ENCODE measurements at regions not wholly inside any gene's neighbourhood (a gene's known extent, or its start where the extent isn't known, plus 50 kb on each side); places are given as distances from the start of the nearest gene placed in this dataset.
"Not testable (repeated sequence)": the region's sequence is repeated elsewhere in the genome, so short reads cannot be mapped to it uniquely, and the experiment has no call there.

GRCh38 chr3:101995371-101996046 is 146.2 kb downstream of the NFKBIZ start:
- in situ Hi-C loops (cut with HindIII; ENCODE audit: low sequenced_read_pairs) = no loop called here

- in situ Hi-C loops (cut with HindIII; ENCODE audit: low sequenced_read_pairs) = no loop called here
Observed at GRCh38 chr3:101996832-101997231, 147.5 kb downstream of the NFKBIZ start.

GRCh38 chr3:101998256-101998926 is 149.1 kb downstream of the NFKBIZ start:
- in situ Hi-C loops (cut with HindIII; ENCODE audit: low sequenced_read_pairs) = no loop called here

GRCh38 chr3:101999177-101999779 is 150.0 kb downstream of the NFKBIZ start:
- in situ Hi-C loops (cut with HindIII; ENCODE audit: low sequenced_read_pairs) = no loop called here

- in situ Hi-C loops (cut with HindIII; ENCODE audit: low sequenced_read_pairs) = no loop called here
Observed at GRCh38 chr3:102000620-102001209, 151.4 kb downstream of the NFKBIZ start.

GRCh38 chr3:102002056-102002455 is 152.7 kb downstream of the NFKBIZ start:
- in situ Hi-C loops (cut with HindIII; ENCODE audit: low sequenced_read_pairs) = no loop called here

- in situ Hi-C loops (cut with HindIII; ENCODE audit: low sequenced_read_pairs) = no loop called here
Observed at GRCh38 chr3:102004561-102004960, 155.2 kb downstream of the NFKBIZ start.

- in situ Hi-C loops (cut with HindIII; ENCODE audit: low sequenced_read_pairs) = no loop called here
Observed at GRCh38 chr3:102005551-102005950, 156.2 kb downstream of the NFKBIZ start.

- in situ Hi-C loops (cut with HindIII; ENCODE audit: low sequenced_read_pairs) = no loop called here
Observed at GRCh38 chr3:102006812-102007485, 157.6 kb downstream of the NFKBIZ start.

- in situ Hi-C loops (cut with HindIII; ENCODE audit: low sequenced_read_pairs) = not testable (repeated sequence)
Observed at GRCh38 chr3:102008436-102008835, 159.1 kb downstream of the NFKBIZ start.

GRCh38 chr3:102016417-102016816 is 167.1 kb downstream of the NFKBIZ start:
- in situ Hi-C loops (cut with HindIII; ENCODE audit: low sequenced_read_pairs) = no loop called here

- in situ Hi-C loops (cut with HindIII; ENCODE audit: low sequenced_read_pairs) = no loop called here
Observed at GRCh38 chr3:102017784-102018183, 168.5 kb downstream of the NFKBIZ start.

- in situ Hi-C loops (cut with HindIII; ENCODE audit: low sequenced_read_pairs) = no loop called here
Observed at GRCh38 chr3:102018551-102018950, 169.2 kb downstream of the NFKBIZ start.

GRCh38 chr3:102020735-102021134 is 171.4 kb downstream of the NFKBIZ start:
- in situ Hi-C loops (cut with HindIII; ENCODE audit: low sequenced_read_pairs) = no loop called here

- in situ Hi-C loops (cut with HindIII; ENCODE audit: low sequenced_read_pairs) = no loop called here
Observed at GRCh38 chr3:102024270-102024904, 175.1 kb downstream of the NFKBIZ start.

GRCh38 chr3:102025606-102026270 is 176.4 kb downstream of the NFKBIZ start:
- in situ Hi-C loops (cut with HindIII; ENCODE audit: low sequenced_read_pairs) = no loop called here

GRCh38 chr3:102026656-102027055 is 177.3 kb downstream of the NFKBIZ start:
- in situ Hi-C loops (cut with HindIII; ENCODE audit: low sequenced_read_pairs) = no loop called here

- in situ Hi-C loops (cut with HindIII; ENCODE audit: low sequenced_read_pairs) = no loop called here
Observed at GRCh38 chr3:102030661-102031060, 181.3 kb downstream of the NFKBIZ start.

GRCh38 chr3:102031834-102032233 is 182.5 kb downstream of the NFKBIZ start:
- in situ Hi-C loops (cut with HindIII; ENCODE audit: low sequenced_read_pairs) = no loop called here

All from endothelial cell of hepatic sinusoid (primary cell).